ENCODE measurements at regions not wholly inside any gene's neighbourhood (a gene's known extent, or its start where the extent isn't known, plus 50 kb on each side); places are given as distances from the start of the nearest gene placed in this dataset.
"Not testable (repeated sequence)": the region's sequence is repeated elsewhere in the genome, so short reads cannot be mapped to it uniquely, and the experiment has no call there.

- H3K4me3 ChIP-seq; H3K9me3 ChIP-seq; H3K27me3 ChIP-seq (replicated peaks in 1 of 7); H3K4me1 ChIP-seq; H3K27ac ChIP-seq; H3K36me3 ChIP-seq; intact Hi-C loops (cut with DNase I; ENCODE audit: low total_unique reads); DNase-seq: not testable (repeated sequence)
- 83 to 98% (median 86%) methylated on average over 4 of the region's 4 CpGs for WGBS, 5 donors
These were observed 54.9 kb upstream of the NBPF12 start for GRCh38 chr1:146883190-146883589.

GRCh38 chr1:146881096-146881495, 57.0 kb upstream of the NBPF12 start:
- H3K4me1 ChIP-seq; H3K9me3 ChIP-seq; H3K27ac ChIP-seq; H3K27me3 ChIP-seq (replicated peaks in 1 of 7); DNase-seq; H3K4me3 ChIP-seq; H3K36me3 ChIP-seq; intact Hi-C loops (cut with DNase I; ENCODE audit: low total_unique reads): not testable (repeated sequence)
- WGBS, 5 donors = 82 to 100% (median 83%) methylated on average over 1 to 5 of the region's 8 CpGs; no CpG with 5 or more reads in 2 of the 5 donors

GRCh38 chr1:146863799-146864319, 74.3 kb upstream of the NBPF12 start:
- H3K4me1 ChIP-seq; H3K36me3 ChIP-seq; H3K4me3 ChIP-seq; H3K27me3 ChIP-seq (replicated peaks in 1 of 7); DNase-seq; H3K27ac ChIP-seq; intact Hi-C loops (cut with DNase I; ENCODE audit: low total_unique reads); H3K9me3 ChIP-seq: not testable (repeated sequence)
- 51 to 63% (median 53%) methylated on average over 3 of the region's 3 CpGs for WGBS, 5 donors

- DNase-seq; H3K27me3 ChIP-seq (replicated peaks in 1 of 7); H3K27ac ChIP-seq; intact Hi-C loops (cut with DNase I; ENCODE audit: low total_unique reads); H3K9me3 ChIP-seq; H3K36me3 ChIP-seq; H3K4me1 ChIP-seq; H3K4me3 ChIP-seq: not testable (repeated sequence)
- 55 to 64% (median 62%) methylated on average over 7 to 8 of the region's 9 CpGs; no CpG with 5 or more reads in 1 of the 5 donors for WGBS, 5 donors
These were observed 85.0 kb upstream of the NBPF12 start for GRCh38 chr1:146853147-146853546.

GRCh38 chr1:146850352-146850889, 87.7 kb upstream of the NBPF12 start:
- DNase-seq; intact Hi-C loops (cut with DNase I; ENCODE audit: low total_unique reads); H3K4me3 ChIP-seq; H3K27ac ChIP-seq; H3K36me3 ChIP-seq; H3K4me1 ChIP-seq; H3K27me3 ChIP-seq (replicated peaks in 1 of 7); H3K9me3 ChIP-seq: not testable (repeated sequence)
- 67 to 80% (median 75%) methylated on average over 6 of the region's 6 CpGs for WGBS, 5 donors

GRCh38 chr1:146838725-146839124, 99.4 kb upstream of the NBPF12 start:
- no CpG with 5 or more reads among the region's 1 CpG for WGBS, 5 donors
- DNase-seq; H3K4me3 ChIP-seq; H3K27ac ChIP-seq; H3K9me3 ChIP-seq; H3K4me1 ChIP-seq; intact Hi-C loops (cut with DNase I; ENCODE audit: low total_unique reads); H3K27me3 ChIP-seq (replicated peaks in 1 of 7); H3K36me3 ChIP-seq: not testable (repeated sequence)

- H3K27ac ChIP-seq; H3K36me3 ChIP-seq; intact Hi-C loops (cut with DNase I; ENCODE audit: low total_unique reads); H3K4me3 ChIP-seq; H3K4me1 ChIP-seq; H3K9me3 ChIP-seq; H3K27me3 ChIP-seq (replicated peaks in 1 of 7); DNase-seq: not testable (repeated sequence)
- WGBS, 5 donors = no CpG with 5 or more reads among the region's 1 CpG
These were observed 111.2 kb upstream of the NBPF12 start for GRCh38 chr1:146826957-146827356.

GRCh38 chr1:146794236-146794635, 143.9 kb upstream of the NBPF12 start:
- DNase-seq; H3K27ac ChIP-seq; H3K4me1 ChIP-seq; H3K27me3 ChIP-seq (replicated peaks in 1 of 7); H3K9me3 ChIP-seq; H3K4me3 ChIP-seq; intact Hi-C loops (cut with DNase I; ENCODE audit: low total_unique reads); H3K36me3 ChIP-seq: not testable (repeated sequence)
- 88 to 96% (median 94%) methylated on average over 19 of the region's 19 CpGs for WGBS, 5 donors

- H3K4me1 ChIP-seq; H3K9me3 ChIP-seq; DNase-seq; intact Hi-C loops (cut with DNase I; ENCODE audit: low total_unique reads); H3K36me3 ChIP-seq; H3K27me3 ChIP-seq (replicated peaks in 1 of 7); H3K4me3 ChIP-seq; H3K27ac ChIP-seq: not testable (repeated sequence)
- 69 to 95% (median 81%) methylated on average over 4 to 5 of the region's 5 CpGs for WGBS, 5 donors
These were observed 145.4 kb upstream of the NBPF12 start for GRCh38 chr1:146792725-146793124.

GRCh38 chr1:146784212-146784940, 153.7 kb upstream of the NBPF12 start:
- H3K4me1 ChIP-seq; H3K9me3 ChIP-seq; H3K27ac ChIP-seq; intact Hi-C loops (cut with DNase I; ENCODE audit: low total_unique reads); DNase-seq; H3K36me3 ChIP-seq; H3K4me3 ChIP-seq; H3K27me3 ChIP-seq (replicated peaks in 1 of 7): not testable (repeated sequence)
- 36 to 67% (median 59%) methylated on average over 1 of the region's 3 CpGs for WGBS, 5 donors

- intact Hi-C loops (cut with DNase I; ENCODE audit: low total_unique reads) = not testable (repeated sequence)
These were observed 156.9 kb upstream of the NBPF12 start for GRCh38 chr1:146781235-146781634.

More at GRCh38 chr1:146781235-146781634, 156.9 kb upstream of the NBPF12 start:
- H3K27ac ChIP-seq; DNase-seq; H3K9me3 ChIP-seq; H3K36me3 ChIP-seq; H3K27me3 ChIP-seq (replicated peaks in 1 of 7); H3K4me3 ChIP-seq; H3K4me1 ChIP-seq: not testable (repeated sequence)
- 73 to 81% (median 78%) methylated on average over 7 of the region's 7 CpGs for WGBS, 5 donors

Measured in spleen (tissue), 11 donors.